HCT116 (cell line): ENCODE measurements at regions not wholly inside any gene's neighbourhood (a gene's known extent, or its start where the extent isn't known, plus 50 kb on each side); places are given as distances from the start of the nearest gene placed in this dataset.

Experiments
- CBX3 ChIP-seq: IDR thresholded peaks from 2 replicates; pipeline ENCODE4 v1.6.1; 2012; ENCODE audit warnings: low read depth
- EZH2phosphoT487 ChIP-seq: fragments of 200-600 bp; IDR thresholded peaks from 2 replicates; pipeline ENCODE4 v1.6.1; 2018; ENCODE audit warnings: antibody characterized with exemption, borderline replicate concordance
- TF ChIP-seq, protein P1 (sequence below), 3 experiments: fragments of 200-600 bp in 1 of 3; sonication (generic) in 1 of 3; IDR thresholded peaks in 2 of 3; conservative IDR thresholded peaks in 1 of 3; 2 replicates each; pipeline ENCODE4 v1.5.1; 2012 to 2017; ENCODE audit warnings: low read depth in 2 of 3, low read length in 2 of 3, antibody characterized with exemption in 1 of 3, borderline replicate concordance in 1 of 3, control low read depth in 1 of 3, mild to moderate bottlenecking in 1 of 3, mixed read lengths in 1 of 3, mixed run types in 1 of 3, moderate library complexity in 1 of 3; ENCODE audit not compliant: insufficient read depth in 1 of 3

DNA sequence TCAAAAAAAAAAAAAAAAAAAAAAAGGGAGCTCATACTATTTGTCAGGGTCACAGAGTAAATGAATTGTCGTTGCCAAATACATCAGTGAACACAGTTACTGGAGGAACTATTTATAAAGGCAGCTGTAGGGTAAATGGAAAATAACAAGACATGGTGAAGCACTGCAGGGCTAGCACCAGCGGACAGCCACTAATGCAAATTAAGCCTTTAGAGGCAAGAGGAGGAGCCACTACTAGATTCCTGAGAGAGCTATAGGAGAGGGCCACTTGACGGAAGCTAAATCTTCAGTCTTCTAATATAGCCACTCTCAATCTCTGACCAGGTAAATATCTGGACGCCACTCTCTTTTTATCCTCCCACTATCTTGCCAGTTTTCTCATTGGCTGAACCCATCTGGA is 801.2 kb upstream of the GOT2 start:
- TF ChIP-seq, protein P1, sequence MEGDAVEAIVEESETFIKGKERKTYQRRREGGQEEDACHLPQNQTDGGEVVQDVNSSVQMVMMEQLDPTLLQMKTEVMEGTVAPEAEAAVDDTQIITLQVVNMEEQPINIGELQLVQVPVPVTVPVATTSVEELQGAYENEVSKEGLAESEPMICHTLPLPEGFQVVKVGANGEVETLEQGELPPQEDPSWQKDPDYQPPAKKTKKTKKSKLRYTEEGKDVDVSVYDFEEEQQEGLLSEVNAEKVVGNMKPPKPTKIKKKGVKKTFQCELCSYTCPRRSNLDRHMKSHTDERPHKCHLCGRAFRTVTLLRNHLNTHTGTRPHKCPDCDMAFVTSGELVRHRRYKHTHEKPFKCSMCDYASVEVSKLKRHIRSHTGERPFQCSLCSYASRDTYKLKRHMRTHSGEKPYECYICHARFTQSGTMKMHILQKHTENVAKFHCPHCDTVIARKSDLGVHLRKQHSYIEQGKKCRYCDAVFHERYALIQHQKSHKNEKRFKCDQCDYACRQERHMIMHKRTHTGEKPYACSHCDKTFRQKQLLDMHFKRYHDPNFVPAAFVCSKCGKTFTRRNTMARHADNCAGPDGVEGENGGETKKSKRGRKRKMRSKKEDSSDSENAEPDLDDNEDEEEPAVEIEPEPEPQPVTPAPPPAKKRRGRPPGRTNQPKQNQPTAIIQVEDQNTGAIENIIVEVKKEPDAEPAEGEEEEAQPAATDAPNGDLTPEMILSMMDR (IDR thresholded peaks at IDR 0.05 in 2 of 3, conservative IDR thresholded peaks at IDR 0.05 in 1 of 3; ENCODE audit: borderline replicate concordance in 1 of 3, insufficient read depth in 1 of 3, low read depth in 2 of 3, low read length in 2 of 3): no peak
- TF ChIP-seq CBX3 (no peak), EZH2phosphoT487 (no peak)
